Panc1 (cell line): ENCODE measurements at regions not wholly inside any gene's neighbourhood (a gene's known extent, or its start where the extent isn't known, plus 50 kb on each side); places are given as distances from the start of the nearest gene placed in this dataset.

Experiments used
- ATAC-seq: fragments of 200-7000 bp; cut with Tn5 transposase; 2 replicates; pipeline ENCODE4 v1.9.1; 2020; ENCODE audit warnings: mild to moderate bottlenecking, moderate library complexity
- BruUV-seq: library from RNA; stranded (reverse); fragments of 400-500 nt; replicated peaks from 2 replicates; lab custom pipeline; 2021; lab: Mats Ljungman, UMichigan
- CTCF ChIA-PET: fragments of 300-600 bp; sonication (Branson Sonifier 250); formaldehyde crosslinking; loops from one replicate; lab custom pipeline; 2022; ENCODE audit warnings: antibody characterized with exemption; lab: Charles Lee
- POLR2A ChIA-PET: fragments of 300-600 bp; sonication (Branson Sonifier 250); formaldehyde crosslinking; loops from one replicate; lab custom pipeline; 2022; ENCODE audit warnings: antibody characterized with exemption; lab: Charles Lee
- DNase-seq: peaks from one replicate; pipeline ENCODE4 v3.0.0-alpha.2; 2010; ENCODE audit warnings: low read depth, low spot score
- H3K27ac ChIP-seq: 2 replicates; pipeline ENCODE4 v1.5.1; 2011; ENCODE audit warnings: mild to moderate bottlenecking, low read length, inconsistent platforms
- H3K27me3 ChIP-seq: fragments of 200-500 bp; sonication (Bioruptor generic); 2 replicates; pipeline ENCODE4 v1.6.0; 2014; ENCODE audit warnings: low read length, inconsistent platforms; ENCODE audit not compliant: control insufficient read depth, insufficient read depth
- H3K36me3 ChIP-seq: fragments of 200-500 bp; sonication (Bioruptor generic); 2 replicates; pipeline ENCODE4 v1.5.1; 2014; ENCODE audit warnings: inconsistent platforms, mild to moderate bottlenecking, low read length, moderate library complexity; ENCODE audit not compliant: control insufficient read depth, insufficient read depth
- H3K4me1 ChIP-seq: 2 replicates; pipeline ENCODE4 v1.5.1; 2011; ENCODE audit warnings: inconsistent platforms, mild to moderate bottlenecking, low read length, moderate library complexity; ENCODE audit not compliant: control insufficient read depth, insufficient read depth
- H3K4me3 ChIP-seq, 2 experiments: 2 replicates each; pipeline ENCODE4 v1.5.1; 2011 to 2012; ENCODE audit warnings: low read depth in 2 of 2, low read length in 2 of 2, mild to moderate bottlenecking in 2 of 2, inconsistent platforms in 1 of 2, moderate library complexity in 1 of 2
- H3K9me3 ChIP-seq: fragments of 200-500 bp; sonication (Bioruptor generic); 2 replicates; pipeline ENCODE4 v1.5.1; 2014; ENCODE audit warnings: low read depth, mild to moderate bottlenecking, inconsistent platforms, low read length, moderate library complexity; ENCODE audit not compliant: control insufficient read depth, insufficient read depth
- CTCF ChIP-seq: fragments of 450-650 bp; IDR thresholded peaks from 2 replicates; pipeline ENCODE4 v1.5.1; 2017; ENCODE audit warnings: mild to moderate bottlenecking
- POLR2AphosphoS5 ChIP-seq: IDR thresholded peaks from 2 replicates; pipeline ENCODE4 v1.6.1; 2012; ENCODE audit warnings: mild to moderate bottlenecking, low read depth, low read length, moderate library complexity
- REST ChIP-seq, 2 experiments: IDR thresholded peaks; 2 replicates each; pipeline ENCODE4 v1.6.1; 2011 to 2012; ENCODE audit warnings: low read depth in 2 of 2, control low read depth in 1 of 2, low read length in 1 of 2, mild to moderate bottlenecking in 1 of 2, moderate library complexity in 1 of 2; ENCODE audit not compliant: insufficient read depth in 1 of 2
- SIN3A ChIP-seq: IDR thresholded peaks from 2 replicates; pipeline ENCODE4 v1.6.1; 2012; ENCODE audit warnings: low read depth, mild to moderate bottlenecking, low read length, moderate library complexity, borderline replicate concordance; ENCODE audit not compliant: insufficient read depth
- TCF7L2 ChIP-seq: IDR thresholded peaks from 2 replicates; pipeline ENCODE4 v1.6.1; 2011; ENCODE audit warnings: mild to moderate bottlenecking, low read depth, low read length, inconsistent platforms
- in situ Hi-C: cut with HindIII; loops from 2 replicates; pipeline ENCODE4 v1.10.0; 2016; ENCODE audit warnings: low sequenced_read_pairs, low pct_unique_long_range_greater_than_20kb
- intact Hi-C: fragments of 100-400 bp; cut with micrococcal nuclease; formaldehyde crosslinking; loops from one replicate; pipeline ENCODE4 v1.10.0; 2022; ENCODE audit not compliant: unreplicated experiment

- POLR2A ChIA-PET: no interaction called here
- intact Hi-C loops: no loop called here
- ATAC-seq: no peak
These were observed 698.9 kb downstream of the DIPK2A start for GRCh38 chr3:144670571-144670970.

GRCh38 chr3:144677103-144677502 is 705.5 kb downstream of the DIPK2A start:
- H3K4me3 ChIP-seq: no peak overlapping the region
- DNase-seq: no peak
- ChIA-PET CTCF (no interaction called here), POLR2A (no interaction called here)
- H3K27me3 ChIP-seq: no peaks in the 10 kb centered on the region
- no peak for TF ChIP-seq SIN3A
- TF ChIP-seq CTCF: no peak
- no peak for TF ChIP-seq REST (IDR thresholded peaks at IDR 0.05; ENCODE audit: insufficient read depth in 1 of 2, low read depth in 2 of 2, low read length in 1 of 2)
- no peak for TF ChIP-seq POLR2AphosphoS5
- TF ChIP-seq TCF7L2: no peak
- in situ Hi-C loops: no loop called here
- no peaks in the 10 kb centered on the region for H3K36me3 ChIP-seq
- no peak for ATAC-seq
- H3K27ac ChIP-seq: no peak overlapping the region
- intact Hi-C loops: no loop called here
- no peaks in the 10 kb centered on the region for H3K9me3 ChIP-seq
- BruUV-seq: no TSS peak
- H3K4me1 ChIP-seq: no peaks in the 10 kb centered on the region

More at GRCh38 chr3:144670571-144670970, 698.9 kb downstream of the DIPK2A start:
- H3K27ac ChIP-seq: no peak overlapping the region
- peaks cover 6% of the 10 kb centered on the region; the same call in 1 of the 2 replicates for H3K9me3 ChIP-seq
- H3K4me3 ChIP-seq: no peak overlapping the region
- no TSS peak for BruUV-seq
- no peaks in the 10 kb centered on the region for H3K27me3 ChIP-seq
- in situ Hi-C loops: no loop called here
- no peak for DNase-seq
- no peaks in the 10 kb centered on the region for H3K4me1 ChIP-seq
- CTCF ChIA-PET: no interaction called here
- no peak for TF ChIP-seq TCF7L2
- no peak for TF ChIP-seq REST (IDR thresholded peaks at IDR 0.05; ENCODE audit: insufficient read depth in 1 of 2, low read depth in 2 of 2, low read length in 1 of 2)
- no peak for TF ChIP-seq SIN3A
- TF ChIP-seq POLR2AphosphoS5: no peak
- no peak for TF ChIP-seq CTCF
- H3K36me3 ChIP-seq: no peaks in the 10 kb centered on the region
